Head of caudate nucleus (tissue), 42 donors: ENCODE measurements at regions not wholly inside any gene's neighbourhood (a gene's known extent, or its start where the extent isn't known, plus 50 kb on each side); places are given as distances from the start of the nearest gene placed in this dataset.

Experiments used
- DNase-seq, 42 donors: peaks; one replicate each; pipeline versions ENCODE4 v3.0.0 to v3.0.0-alpha.2; 2020 to 2021; ENCODE audit warnings: mixed read lengths in 7 of 42
- intact Hi-C: fragments of 100-400 bp; cut with DNase I; formaldehyde crosslinking; loops from one replicate; pipeline ENCODE4 v1.15.0; 2022

DNA sequence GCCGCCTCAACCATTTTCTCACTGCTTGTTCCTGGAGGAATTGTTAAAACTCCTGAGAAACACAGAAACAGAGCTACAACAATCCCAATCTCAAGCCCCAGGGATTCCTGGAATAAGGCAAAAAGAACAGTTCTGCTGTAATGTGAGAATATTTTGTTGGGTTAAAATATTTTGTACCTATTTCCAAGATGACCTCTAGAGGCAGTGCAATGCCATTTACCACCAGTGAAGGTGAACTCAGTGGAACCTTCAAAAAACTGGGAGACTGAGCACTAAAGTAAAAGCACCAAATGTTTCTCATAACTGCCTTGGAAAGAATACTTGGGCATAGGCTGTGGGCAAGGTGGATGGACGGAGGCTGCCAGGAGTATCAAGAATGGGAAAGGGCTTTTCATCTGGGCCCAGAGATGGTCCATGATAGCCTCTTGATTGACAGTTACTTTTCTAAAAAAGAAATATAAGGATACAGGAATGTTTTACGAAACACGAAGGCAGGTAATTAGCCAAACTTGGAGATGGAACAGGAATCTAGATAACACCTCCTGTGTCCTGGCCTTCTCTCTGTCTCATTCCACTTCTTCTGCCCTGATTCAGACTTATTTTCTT is 334.0 kb upstream of the FLRT2 start:
- no peak for DNase-seq
- intact Hi-C loops = no loop called here

DNA sequence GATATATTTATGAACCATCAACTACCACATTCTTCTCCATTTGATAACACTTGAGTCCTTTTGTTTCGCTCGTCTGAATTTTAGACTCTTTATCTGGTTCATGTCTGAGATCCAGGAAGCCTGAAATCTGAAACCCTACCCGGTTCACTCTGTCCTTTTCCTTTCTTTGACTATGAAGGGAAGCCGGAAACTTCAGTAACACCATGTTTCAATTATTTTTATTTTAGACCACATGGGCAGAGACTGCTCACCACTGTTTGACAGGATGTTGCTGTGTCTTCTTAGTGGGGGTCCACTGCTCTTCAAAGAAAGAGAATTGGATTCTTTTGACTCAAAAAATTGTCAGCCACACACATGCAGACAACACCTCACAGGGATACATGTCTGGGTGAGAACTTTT is 331.9 kb upstream of the FLRT2 start:
- intact Hi-C loops = no loop called here

DNA sequence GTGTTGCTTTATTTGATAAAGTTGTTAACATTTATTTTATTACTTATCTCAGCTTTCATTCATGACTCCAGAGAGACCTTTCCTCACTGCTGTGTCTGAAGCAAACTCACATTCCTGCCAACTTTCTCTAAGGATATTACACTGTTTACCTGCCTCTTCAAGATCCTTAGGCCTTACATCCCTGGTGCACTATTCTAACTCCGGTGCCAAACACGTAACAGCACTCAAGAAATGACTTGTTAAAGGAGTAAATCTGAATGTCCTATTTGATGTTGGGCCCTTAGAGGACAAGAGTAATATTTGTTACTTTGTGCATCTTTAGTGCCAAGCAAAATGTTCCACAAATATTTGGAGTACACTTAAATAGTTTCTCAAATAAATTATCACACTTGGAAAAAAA is 324.1 kb upstream of the FLRT2 start:
- no peak for DNase-seq
- intact Hi-C loops = no loop called here

More for the DNA sequence above, 331.9 kb upstream of the FLRT2 start:
- no peak for DNase-seq

DNA sequence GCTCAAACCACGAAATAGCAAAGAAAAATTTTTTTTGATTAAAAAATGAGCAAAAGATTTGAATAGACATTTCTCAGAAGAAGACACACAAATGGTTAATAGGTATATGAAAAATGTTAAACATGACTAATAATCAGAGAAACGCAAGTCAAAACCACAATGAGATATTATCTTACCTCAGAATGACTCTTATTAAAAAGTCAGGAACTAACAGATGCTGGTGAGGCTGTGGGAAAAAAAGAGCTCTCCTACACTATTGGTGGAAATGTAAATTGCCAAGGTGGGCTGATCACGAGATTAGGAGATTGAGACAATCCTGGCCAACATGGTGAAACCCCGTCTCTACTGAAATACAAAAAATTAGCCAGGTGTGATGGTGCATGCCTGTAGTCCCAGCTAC is 315.5 kb upstream of the FLRT2 start:
- no peak for DNase-seq
- intact Hi-C loops = no loop called here

DNA sequence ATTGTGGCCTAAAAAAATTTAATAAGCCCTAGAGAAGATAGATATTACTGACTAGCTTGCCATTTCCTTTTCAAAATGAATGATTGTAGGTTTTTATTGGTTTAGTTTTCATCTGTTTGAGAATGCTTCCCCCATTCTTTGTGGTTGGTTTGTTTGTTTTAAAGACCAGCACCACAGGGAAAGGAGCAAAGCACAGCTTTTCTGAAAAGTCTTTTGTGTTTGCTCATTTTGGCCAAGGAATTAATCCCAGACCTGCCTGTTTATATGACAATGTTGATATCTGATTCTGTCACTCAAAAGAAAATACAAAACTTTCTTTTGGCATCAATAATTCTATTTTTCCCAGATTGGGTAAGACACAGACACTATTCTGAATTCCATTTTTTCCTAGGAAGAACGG is 312.5 kb upstream of the FLRT2 start:
- intact Hi-C loops = no loop called here
- DNase-seq = no peak

DNA sequence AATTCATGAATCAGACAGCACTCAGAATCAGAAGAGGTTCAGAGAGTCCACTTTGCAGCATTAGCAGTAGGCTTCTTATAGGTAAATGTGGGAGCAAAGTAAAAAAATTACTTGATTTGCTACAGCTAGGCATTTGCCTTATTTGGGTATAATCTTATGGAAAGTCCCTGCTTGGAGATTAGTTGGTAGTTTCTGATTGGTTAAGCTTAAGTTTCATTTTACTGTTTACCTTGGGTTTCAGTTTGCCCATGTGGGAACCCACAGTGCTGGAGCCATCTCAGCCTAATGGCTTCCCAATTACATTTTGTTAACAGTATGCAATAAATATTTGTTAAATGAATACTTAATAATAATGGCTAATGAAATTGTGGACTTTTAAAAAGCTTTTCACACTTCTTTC is 311.0 kb upstream of the FLRT2 start:
- intact Hi-C loops = no loop called here
- DNase-seq = no peak

DNA sequence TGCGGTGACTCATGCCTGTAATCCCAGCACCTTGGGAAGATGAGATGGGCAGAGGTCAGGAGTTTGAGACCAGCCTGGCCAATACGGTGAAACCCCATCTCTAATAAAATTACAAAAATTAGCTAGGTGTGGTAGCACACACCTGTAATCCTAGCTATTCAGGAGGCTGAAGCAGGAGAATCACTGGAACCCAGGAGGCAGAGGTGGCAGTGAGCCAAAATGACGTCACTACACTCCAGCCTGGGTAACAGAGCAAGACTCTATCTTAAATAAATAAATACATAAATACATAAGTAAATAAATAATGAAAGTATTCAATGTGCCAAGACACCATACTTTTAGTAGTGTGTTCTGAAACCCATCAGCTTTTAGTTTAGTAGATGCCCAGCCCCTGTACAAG is 308.1 kb upstream of the FLRT2 start:
- intact Hi-C loops = no loop called here
- no peak for DNase-seq

DNA sequence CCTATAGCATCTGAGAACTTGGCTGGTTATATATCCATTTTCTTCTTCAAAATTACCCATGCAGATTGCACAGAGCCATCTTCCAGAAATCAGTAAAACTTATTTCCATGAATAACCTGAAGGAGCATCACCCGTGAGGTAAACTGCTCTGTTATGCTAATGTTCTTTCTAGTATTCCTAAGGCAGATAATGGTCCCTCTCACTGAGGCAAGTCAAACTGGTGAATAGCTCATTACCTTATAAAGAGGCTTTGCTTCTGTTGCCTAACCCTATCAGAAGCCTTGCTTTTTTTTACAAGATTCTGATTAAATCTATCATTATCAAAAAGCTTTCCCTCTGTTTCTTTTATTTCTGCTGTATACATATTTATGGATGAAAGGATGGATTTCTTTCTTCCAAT is 307.6 kb upstream of the FLRT2 start:
- intact Hi-C loops = no loop called here
- no peak for DNase-seq

DNA sequence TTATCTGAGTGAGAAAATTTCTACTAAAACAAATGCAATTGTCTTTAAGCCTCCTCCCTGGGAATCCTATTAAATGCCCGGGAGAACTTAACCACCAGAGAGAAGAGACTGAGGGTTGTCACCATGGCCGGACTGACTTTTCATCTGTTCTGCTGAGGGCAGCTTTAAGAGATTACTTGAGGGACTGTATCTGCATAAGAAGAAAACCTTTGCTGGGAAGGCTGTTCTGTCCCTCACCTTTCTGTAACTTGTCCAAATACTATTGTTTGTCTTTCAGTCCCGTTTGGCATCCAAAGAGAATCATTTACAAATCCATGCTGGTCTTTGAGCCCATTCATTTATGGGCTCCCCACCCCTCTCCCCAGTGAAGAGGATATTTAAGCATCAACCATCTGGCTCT is 306.3 kb upstream of the FLRT2 start:
- DNase-seq = no peak
- intact Hi-C loops = no loop called here

DNA sequence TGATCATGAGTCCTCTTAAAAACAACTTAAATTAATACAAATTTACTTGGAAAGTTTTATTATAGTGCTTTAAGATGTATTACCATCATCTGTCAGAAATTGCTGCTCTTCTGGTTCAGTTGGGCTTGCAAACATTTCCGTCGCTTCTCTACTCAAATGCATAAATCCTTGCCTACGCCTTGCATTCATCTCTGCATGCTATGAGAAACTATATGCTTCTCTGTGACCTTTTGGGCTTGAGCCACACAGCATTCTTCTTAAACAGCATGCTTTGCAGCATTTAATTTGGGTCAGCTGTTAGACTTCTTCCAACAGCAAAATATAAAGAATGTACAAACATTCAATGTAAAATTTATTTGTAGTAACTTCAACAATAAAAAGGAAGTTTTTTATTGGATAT is 305.7 kb upstream of the FLRT2 start:
- no peak for DNase-seq
- intact Hi-C loops = no loop called here

DNA sequence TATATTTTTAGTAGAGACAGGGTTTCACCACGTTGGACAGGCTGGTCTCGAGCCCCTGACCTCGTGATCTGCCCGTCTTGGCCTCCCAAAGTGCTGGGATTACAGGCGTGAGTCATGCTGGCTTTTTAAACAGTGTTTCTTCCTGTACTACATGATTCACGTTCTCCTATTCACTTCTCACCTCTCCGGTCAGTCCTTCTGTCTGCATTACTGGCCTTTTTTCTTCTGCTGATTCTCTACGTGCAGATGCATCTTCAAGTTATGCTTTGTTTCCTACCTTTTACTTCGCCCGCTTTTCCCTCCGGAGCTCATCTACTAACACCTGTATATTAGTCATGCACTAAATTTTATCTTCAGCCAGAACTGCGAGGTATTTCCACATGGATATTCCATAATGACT is 296.2 kb upstream of the FLRT2 start:
- intact Hi-C loops = no loop called here
- DNase-seq = no peak

DNA sequence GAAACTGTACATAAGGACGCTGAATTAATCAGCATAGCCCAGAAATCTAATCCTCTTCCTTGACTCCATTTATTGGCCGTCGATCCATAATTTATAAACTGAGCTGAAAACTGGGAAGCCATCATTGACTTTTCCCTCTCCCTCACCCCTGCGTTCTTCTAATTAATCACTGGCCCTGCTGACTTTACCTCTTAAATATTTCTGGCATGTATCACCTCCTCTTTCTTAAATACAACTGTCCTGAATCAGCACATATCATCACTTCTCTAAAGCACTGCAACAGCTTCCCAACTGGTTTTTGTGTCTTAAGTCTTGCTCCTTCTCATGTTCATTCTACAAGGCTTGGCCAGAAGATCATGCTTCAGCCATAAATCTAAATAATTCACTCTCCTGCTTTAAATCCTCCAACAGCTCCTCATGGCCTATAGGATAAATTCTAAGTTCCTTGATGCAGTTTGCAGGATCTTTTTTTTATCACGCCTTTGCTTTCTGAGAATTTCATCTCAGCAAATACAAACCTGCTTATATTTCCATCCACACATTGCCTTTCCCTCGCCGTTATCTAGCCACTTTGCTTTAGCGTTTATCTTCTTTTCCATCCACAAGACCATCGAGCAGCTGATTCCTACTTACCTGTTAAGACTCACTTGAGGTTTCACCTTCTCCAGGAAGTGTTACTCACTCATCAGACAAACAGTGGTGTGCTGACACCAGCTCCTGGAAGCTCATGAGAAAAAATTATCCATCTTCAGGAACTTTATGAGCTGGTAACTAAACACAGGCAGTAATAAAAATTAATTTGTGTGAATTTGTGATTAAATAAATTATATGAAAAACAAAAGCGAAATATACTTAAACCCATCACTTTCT is 295.6 kb upstream of the FLRT2 start:
- intact Hi-C loops = no loop called here
- no peak for DNase-seq

DNA sequence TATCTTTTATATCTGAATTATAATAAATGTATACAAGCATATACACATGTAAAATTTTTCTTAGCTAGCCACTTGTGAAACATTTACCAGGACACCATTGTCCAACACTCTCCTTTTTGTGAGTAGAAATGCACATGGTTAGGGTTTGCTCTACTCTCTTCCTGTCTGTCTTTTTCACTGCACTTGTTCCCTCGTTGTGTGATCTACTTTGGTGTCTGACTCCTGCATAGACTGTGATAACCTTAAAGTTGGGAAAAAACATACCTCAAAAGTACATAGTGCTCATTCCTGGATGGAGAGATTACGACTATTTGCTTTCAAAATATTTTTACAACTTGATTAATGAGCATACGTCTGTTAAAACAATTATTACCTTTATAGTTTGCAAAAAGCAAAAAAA is 294.1 kb upstream of the FLRT2 start:
- intact Hi-C loops = no loop called here
- no peak for DNase-seq

DNA sequence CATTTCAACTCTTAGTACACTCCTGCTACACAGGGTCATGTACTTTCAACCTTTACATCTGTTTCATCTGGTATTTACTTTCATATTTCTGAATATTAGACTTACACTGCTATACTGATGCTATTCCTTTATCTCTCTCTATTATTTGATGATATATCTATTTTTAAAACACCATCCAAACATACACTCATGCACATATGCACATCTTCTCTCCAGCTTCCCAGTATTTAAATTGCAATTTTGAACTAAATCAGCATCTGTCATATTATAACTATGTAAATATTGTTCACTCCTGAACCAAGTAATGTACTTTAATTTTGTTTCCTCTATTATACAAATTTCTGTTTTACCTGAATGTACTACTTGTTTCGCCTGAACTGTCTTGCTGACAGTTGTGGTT is 293.6 kb upstream of the FLRT2 start:
- intact Hi-C loops = no loop called here
- DNase-seq = no peak

DNA sequence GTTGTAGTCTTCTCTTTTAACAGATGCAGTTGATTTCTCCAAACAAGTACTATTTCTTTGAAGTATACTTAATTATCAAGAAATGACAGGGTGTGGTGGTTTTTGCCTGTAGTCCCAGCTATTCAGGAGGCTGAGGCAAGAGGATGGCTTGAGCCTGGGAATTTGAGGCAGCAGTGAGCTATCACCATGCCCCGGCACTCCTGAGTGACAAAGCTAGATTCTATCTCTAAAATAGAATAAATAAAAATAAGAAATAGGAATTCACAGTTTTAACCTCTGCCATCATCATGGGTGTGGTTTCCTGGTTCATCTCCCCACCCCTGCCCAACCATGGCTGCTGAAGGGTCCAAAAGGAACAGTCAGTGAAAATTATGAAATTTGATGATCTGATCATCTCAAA is 290.2 kb upstream of the FLRT2 start:
- intact Hi-C loops = no loop called here

DNA sequence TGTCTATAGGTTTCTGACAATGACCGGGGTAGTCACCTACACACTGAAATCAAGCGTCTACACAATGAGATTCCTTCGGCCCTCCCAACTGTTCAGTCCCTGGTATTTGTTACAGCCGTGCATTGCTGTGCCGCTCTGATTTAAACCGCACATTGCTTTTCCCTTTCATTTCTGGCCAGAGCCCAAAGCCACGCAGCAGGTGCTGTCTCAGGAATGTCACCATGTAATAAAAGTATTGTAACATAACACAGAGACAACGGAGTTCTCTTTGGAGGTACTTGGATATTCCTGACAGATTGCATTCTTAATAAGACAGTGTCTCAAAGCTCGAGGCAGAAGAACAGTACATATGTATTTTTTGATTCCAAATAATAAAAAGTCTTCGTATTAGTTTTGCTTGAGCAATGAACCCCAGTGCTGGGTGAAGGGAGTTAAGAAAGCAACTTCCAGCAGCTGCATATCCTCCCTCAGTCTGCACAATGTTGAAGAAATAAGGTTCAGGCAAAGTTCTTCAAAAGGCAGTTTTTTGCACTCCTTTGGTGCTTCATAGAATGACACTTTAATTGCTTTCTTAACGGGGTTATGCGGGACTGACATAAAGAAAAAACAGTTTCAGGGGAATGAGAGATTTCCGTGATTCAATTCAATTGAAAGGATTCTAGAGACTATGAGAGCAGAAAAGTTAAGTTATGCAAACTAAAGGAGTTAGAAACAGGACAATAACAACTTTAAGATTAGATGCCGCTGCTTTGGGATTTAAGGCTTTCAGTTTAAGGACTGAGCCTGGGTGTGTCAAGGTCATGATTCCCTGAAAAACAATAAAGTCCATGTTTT is 288.7 kb upstream of the FLRT2 start:
- intact Hi-C loops = no loop called here
- no peak for DNase-seq

More for the DNA sequence above, 290.2 kb upstream of the FLRT2 start:
- DNase-seq = no peak

DNA sequence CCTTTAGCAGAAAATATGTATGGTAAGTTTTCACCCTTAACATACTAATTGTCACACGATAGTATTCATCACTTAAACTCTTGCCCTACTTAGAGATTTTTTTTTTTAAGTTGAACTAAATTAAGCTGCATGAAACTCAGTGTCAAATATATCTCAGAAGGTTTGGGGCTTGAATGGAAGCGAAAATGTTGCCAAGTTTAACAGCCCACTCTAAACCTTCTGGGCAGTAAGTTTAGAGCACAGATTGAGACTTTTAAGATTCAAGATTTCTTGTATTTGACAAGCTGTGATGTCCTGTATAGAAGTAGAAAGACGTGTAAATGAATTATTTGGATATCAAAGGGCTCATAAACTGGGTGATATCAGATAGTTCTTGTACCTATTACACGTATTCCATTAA is 287.3 kb upstream of the FLRT2 start:
- DNase-seq = no peak
- intact Hi-C loops = no loop called here

DNA sequence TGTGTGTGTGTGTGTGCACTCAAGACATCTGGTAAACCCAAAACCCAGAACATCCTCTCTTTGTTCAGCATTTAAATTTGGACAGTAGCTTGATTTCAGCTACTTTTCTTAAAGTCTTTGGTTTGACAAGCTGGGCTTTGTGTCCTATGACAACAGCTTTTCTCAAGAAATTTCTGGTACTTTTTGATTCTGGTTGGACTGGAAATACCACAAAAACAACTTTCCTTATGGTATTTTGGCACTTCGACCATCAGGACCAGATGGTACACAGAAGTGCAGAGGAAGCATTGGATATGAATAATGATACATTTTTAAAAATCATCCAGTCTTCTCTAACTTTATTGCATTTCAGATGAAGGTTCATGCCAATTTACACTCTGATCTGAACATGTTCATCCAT is 286.6 kb upstream of the FLRT2 start:
- intact Hi-C loops = no loop called here
- DNase-seq = no peak

DNA sequence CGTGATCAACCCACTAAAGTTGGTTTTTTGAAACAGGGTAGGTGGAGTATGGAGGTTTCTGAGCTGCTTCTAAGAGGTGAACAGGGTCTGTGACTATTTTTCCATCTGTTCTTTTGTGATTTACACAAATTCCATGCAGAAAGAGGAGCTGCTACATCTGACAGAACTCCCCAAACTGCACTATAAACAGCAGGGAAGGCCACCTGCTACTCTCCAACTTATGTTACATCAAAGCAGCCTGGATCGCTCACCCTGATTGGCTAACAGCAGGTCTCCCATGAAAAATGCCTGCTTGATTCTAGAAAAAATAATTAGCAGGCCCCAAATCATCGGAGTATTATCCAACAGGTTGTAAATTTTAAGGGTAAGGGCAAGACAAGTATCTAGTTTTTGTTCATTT is 282.9 kb upstream of the FLRT2 start:
- intact Hi-C loops = no loop called here
- DNase-seq = no peak

DNA sequence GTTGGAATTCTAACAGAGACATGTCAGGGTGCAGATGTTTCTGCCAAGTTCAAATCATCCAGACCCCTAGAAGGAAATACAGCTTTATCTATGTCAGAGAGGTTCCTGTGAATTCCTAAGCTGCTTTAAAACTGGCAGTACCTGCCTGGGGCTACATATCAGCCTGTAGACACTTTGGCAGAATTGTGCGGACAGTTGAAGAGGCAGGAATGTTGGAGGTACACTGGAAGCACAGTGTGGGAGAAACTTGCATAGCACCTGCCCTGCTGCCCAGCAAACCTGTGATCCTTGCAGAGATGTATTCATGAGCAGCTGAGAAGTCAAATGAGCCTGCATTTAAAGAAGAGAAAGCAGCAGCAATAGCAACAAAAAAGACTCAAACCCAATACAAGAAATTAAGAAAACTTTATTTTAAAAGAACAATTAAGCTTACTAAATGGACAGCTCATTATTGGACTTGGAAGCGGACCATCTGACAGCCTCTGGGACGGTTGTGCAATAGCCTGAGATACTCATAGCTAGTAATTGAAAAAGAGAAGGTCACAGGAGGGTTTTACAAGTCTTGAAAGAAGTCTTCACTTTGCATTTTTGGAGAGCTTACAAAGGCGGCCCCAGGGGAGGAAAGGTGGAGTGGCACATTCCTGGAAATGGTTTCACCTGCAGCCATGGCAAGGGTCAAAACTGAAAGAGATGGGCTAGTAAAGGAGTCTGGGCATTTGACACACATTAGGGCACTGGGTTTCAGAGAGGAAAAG is 280.9 kb upstream of the FLRT2 start:
- no peak for DNase-seq
- intact Hi-C loops = no loop called here
